22Rv1 (cell line): ENCODE measurements at regions not wholly inside any gene's neighbourhood (a gene's known extent, or its start where the extent isn't known, plus 50 kb on each side); places are given as distances from the start of the nearest gene placed in this dataset.

Experiments
- H3K27ac ChIP-seq: fragments of 450-650 bp; 2 replicates; pipeline ENCODE4 v1.5.1; 2017
- ZFX ChIP-seq: fragments of 450-650 bp; IDR thresholded peaks from 2 replicates; pipeline ENCODE4 v1.6.1; 2017; ENCODE audit warnings: antibody characterized with exemption, borderline replicate concordance
- TF ChIP-seq, protein P1 (sequence below): fragments of 450-650 bp; IDR thresholded peaks from 2 replicates; pipeline ENCODE4 v1.5.1; 2017; ENCODE audit warnings: mild to moderate bottlenecking

DNA sequence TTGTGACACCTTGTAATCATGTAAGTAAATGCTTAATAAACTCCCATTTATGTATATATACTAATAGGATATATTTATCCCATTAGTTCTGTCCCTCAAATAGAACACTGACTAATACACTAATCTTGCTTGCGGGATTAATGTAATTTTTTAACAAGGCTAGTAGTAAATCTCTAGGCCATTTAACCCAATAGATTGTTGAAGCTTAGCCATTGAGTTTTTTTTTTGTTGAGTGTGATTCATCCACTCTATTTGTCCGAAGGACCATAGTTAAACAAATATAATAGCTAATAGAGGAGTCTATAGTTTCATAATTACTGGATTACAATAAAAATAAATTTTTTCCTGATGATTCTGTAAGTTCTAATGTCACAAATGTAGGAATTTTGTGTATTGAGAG, 474.4 kb downstream of the CDH9 start:
- H3K27ac ChIP-seq, result no peak overlapping the region
- no peak for TF ChIP-seq ZFX
- TF ChIP-seq, protein P1, sequence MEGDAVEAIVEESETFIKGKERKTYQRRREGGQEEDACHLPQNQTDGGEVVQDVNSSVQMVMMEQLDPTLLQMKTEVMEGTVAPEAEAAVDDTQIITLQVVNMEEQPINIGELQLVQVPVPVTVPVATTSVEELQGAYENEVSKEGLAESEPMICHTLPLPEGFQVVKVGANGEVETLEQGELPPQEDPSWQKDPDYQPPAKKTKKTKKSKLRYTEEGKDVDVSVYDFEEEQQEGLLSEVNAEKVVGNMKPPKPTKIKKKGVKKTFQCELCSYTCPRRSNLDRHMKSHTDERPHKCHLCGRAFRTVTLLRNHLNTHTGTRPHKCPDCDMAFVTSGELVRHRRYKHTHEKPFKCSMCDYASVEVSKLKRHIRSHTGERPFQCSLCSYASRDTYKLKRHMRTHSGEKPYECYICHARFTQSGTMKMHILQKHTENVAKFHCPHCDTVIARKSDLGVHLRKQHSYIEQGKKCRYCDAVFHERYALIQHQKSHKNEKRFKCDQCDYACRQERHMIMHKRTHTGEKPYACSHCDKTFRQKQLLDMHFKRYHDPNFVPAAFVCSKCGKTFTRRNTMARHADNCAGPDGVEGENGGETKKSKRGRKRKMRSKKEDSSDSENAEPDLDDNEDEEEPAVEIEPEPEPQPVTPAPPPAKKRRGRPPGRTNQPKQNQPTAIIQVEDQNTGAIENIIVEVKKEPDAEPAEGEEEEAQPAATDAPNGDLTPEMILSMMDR, result no peak

DNA sequence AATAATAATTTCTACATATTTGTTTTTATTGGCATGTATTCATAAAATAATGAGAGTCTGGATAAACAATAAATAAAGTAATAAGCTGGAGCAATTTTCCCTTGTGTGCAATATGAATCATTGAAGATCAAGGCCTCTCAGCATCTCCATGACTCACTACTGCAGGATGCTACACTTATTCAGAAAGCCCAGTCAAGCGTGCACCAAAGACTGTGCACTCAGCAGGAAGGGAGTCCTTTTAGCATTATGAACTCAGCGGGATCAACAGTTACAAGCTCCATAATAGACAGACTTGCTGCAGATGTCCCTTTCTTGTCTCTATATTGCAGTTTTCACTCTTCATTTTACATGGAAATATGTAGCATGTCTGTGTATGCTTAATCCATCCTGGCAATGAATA, 485.3 kb downstream of the CDH9 start:
- TF ChIP-seq, protein P1, result no peak
- no peak for TF ChIP-seq ZFX
- no peak overlapping the region for H3K27ac ChIP-seq

DNA sequence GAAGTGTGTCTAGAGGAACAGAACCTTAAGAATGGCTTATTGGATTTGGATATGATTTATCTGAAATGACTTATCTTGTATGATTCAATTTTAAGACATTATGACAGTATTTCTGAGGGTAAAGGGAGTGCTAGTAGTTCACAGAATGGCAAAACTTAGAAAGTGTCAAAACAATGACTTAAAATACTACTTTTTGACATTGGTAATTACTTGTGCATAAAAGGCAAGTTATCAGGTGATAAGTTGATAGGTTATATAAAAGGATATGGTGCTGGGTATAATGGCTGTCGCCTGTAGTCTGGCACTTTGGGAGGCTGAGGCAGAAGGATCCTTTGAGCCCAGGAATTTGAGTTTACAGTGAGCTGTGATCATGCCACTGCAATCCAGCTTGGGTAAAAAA, 494.4 kb downstream of the CDH9 start:
- TF ChIP-seq, protein P1, result no peak
- no peak for TF ChIP-seq ZFX

DNA sequence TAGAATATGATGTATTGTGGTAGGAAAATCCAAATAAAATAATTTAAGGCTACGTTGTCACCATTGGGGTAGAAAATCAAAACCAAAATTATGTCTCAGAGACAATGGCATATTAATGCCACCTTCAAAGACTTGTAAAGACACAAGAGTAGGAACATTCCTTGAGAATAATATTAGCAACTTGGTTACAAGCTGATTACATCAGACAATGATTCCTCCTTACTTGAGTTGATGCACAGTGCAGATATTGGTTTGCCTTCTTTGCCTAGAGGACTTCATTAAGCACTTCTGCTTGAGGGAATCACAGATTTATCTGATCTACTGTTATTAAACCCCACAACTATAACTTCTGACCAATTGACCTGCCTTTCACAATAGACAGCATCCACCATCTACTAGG, 500.2 kb downstream of the CDH9 start:
- no peak overlapping the region for H3K27ac ChIP-seq
- TF ChIP-seq ZFX, result no peak
- TF ChIP-seq, protein P1, result no peak

More for the DNA sequence above, 494.4 kb downstream of the CDH9 start:
- no peak overlapping the region for H3K27ac ChIP-seq

DNA sequence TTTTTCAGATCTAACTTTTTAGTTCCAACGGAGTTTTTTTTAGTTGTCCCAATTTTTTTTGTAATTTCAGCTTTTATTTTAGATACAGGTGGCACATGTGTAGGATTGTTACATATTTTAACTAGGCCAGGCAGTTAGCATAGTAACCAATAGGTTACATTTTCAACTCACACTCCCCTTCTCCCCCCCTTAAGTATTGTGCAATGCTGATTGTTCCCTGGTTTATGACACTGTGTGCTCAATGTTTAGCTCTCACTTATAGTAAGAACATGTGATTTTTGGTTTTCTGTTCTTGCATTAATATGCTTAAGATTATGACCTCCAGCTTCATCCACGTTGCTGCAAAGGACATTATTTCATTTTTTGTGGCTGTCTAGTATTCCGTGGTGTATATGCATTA, 503.2 kb downstream of the CDH9 start:
- no peak for TF ChIP-seq ZFX
- TF ChIP-seq, protein P1, result no peak

DNA sequence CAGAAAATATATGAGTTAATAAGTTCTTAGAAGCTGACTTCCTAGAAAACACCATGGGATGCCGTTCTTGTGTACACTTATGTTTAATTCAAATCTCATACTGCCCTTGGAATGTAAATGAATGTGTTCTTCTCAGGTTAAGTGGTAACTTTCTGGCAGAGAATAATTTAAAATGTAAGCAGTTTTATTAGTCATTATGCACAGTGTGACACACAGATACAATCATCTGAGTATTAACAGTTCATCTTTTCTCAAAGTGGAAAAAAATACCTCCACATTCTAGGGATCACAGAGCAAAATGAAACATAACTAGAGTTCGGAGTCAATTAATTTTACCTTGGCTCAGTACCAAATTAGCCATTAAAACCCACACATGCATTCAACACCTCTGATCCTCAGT, 508.1 kb downstream of the CDH9 start:
- H3K27ac ChIP-seq, result no peak overlapping the region
- TF ChIP-seq, protein P1, result no peak
- no peak for TF ChIP-seq ZFX

More for the DNA sequence above, 503.2 kb downstream of the CDH9 start:
- H3K27ac ChIP-seq, result no peak overlapping the region

DNA sequence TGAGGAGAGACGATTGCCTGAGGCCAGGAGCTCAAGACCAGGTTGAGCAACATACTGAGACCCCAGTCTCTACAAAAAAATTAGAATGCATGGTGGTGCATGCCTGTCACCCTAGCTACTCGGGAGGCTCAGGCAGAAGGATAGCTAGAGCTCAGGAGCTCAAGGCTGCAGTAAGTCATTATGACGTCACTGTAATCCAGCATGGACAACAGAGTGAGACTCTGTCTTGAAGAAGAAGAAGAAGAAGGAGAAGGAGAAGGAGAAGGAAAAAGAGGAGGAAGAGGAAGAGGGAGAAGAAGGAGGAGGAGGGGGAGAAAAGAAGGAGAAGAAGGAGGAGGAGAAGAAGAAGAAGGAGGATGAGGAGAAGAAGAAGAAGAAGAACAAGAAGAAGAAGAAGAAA, 519.1 kb downstream of the CDH9 start:
- no peak overlapping the region for H3K27ac ChIP-seq
- TF ChIP-seq ZFX, result no peak
- TF ChIP-seq, protein P1, result no peak
